Thyroid gland (tissue), 4 donors: ENCODE measurements at regions not wholly inside any gene's neighbourhood (a gene's known extent, or its start where the extent isn't known, plus 50 kb on each side); places are given as distances from the start of the nearest gene placed in this dataset.

Experiments
- POLR2A ChIP-seq, 2 donors: fragments of 450-650 bp; IDR thresholded peaks; one replicate each; pipeline ENCODE4 v1.6.1; 2017; ENCODE audit warnings: antibody characterized with exemption in 2 of 2, mild to moderate bottlenecking in 2 of 2, moderate library complexity in 1 of 2
- TF ChIP-seq, protein P1 (sequence below), 6 experiments: fragments of 200-600 bp in 3 of 6; fragments of 450-650 bp in 3 of 6; sonication (generic) in 3 of 6; IDR thresholded peaks; one replicate each; pipeline ENCODE4 v1.5.1; 2016 to 2019; ENCODE audit warnings: antibody characterized with exemption in 6 of 6, mild to moderate bottlenecking in 2 of 6, inconsistent platforms in 1 of 6, moderate library complexity in 1 of 6

DNA sequence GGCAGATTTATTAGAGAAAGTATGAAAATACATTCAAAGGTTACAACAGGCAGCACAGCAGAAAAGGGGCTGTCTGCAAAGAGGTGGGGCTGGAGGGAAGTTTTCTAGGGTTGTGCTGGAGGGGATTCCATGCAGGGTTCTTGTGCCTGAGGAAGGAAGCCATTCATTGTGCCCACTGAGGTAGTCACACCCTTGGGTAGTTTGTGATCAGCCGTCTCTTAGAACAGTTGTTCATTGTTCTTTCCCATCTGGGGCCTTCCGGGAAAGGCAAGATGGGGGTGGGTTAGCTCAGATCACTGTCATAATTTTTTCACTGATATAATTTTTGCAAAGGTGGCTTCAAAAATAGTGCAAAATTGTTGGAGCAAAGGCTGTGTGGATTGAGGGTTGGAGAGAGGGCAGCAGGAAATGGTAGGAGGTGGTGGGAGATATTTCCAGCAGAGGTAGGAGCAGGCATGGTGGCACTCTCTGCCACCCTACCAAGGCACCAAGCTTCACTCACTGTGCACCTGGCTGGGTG is 80.5 kb upstream of the GPR6 start:
- TF ChIP-seq, protein P1, sequence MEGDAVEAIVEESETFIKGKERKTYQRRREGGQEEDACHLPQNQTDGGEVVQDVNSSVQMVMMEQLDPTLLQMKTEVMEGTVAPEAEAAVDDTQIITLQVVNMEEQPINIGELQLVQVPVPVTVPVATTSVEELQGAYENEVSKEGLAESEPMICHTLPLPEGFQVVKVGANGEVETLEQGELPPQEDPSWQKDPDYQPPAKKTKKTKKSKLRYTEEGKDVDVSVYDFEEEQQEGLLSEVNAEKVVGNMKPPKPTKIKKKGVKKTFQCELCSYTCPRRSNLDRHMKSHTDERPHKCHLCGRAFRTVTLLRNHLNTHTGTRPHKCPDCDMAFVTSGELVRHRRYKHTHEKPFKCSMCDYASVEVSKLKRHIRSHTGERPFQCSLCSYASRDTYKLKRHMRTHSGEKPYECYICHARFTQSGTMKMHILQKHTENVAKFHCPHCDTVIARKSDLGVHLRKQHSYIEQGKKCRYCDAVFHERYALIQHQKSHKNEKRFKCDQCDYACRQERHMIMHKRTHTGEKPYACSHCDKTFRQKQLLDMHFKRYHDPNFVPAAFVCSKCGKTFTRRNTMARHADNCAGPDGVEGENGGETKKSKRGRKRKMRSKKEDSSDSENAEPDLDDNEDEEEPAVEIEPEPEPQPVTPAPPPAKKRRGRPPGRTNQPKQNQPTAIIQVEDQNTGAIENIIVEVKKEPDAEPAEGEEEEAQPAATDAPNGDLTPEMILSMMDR (IDR thresholded peaks at IDR 0.05): no peak
- TF ChIP-seq POLR2A (IDR thresholded peaks at IDR 0.05): no peak
